HG03060 (cell line): ENCODE measurements at regions not wholly inside any gene's neighbourhood (a gene's known extent, or its start where the extent isn't known, plus 50 kb on each side); places are given as distances from the start of the nearest gene placed in this dataset.
"Not testable (repeated sequence)": the region's sequence is repeated elsewhere in the genome, so short reads cannot be mapped to it uniquely, and the experiment has no call there.

ENCODE experiments used
- ATAC-seq: cut with Tn5 transposase; IDR thresholded peaks from one replicate; pipeline ENCODE4 v1.9.1; 2021; ENCODE audit warnings: low read depth, moderate number of reproducible peaks; ENCODE audit not compliant: unreplicated experiment

DNA sequence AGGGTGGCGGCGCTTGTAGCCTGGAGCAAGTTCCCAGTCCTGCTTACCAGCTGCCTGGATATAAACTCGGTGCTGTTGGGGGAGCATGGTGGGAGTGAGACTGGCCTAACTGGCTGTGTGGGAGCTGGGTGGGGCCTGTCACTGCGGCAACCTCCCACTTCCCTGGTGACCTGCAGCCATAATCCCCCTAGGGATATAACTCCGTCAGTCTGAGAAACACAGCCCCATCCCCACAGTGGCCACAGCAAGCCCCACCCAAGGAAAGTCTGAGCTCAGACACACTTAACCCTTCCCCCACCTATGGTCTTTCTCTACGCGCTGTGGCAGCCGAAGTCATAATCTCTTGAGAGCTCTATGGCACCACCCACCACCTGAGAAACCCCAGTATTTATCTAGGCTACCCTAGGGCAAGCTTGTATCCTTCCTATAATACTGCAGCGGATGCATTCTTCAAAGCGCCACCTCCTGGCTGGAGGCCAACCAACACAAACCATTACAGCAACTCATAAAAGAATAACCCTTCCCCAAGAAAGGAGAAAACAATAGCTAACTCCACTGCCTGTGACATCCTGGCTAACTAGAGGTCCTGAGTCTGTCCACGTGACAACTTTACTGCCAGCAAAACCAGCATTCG is 57.4 kb downstream of the ZNF648 start:
- no peak for ATAC-seq

GRCh38 chr1:182003025-182003725 is 58.3 kb downstream of the ZNF648 start:
- no peak for ATAC-seq

DNA sequence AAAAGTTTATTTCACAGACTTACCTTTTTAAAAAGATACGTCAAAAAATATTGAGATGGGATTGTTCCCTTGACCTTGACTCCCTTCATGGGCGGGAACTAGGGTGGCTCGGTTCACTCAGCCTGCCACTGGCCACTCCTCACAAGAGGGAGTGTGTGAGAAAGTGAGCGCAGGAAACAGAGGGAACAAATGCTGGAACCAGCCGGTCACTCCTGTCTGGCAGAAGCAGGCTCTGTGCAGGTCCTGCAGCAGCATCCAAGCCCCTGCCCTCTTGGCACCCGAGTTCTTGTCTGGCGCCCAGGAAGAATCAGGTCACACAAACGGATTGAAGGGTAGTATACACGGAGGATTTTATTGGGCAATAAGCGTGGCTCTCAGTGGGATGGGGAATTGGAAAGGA is 58.9 kb downstream of the ZNF648 start:
- no peak for ATAC-seq

- no peak for ATAC-seq
Observed at GRCh38 chr1:181998858-181999257, 62.7 kb downstream of the ZNF648 start.

DNA sequence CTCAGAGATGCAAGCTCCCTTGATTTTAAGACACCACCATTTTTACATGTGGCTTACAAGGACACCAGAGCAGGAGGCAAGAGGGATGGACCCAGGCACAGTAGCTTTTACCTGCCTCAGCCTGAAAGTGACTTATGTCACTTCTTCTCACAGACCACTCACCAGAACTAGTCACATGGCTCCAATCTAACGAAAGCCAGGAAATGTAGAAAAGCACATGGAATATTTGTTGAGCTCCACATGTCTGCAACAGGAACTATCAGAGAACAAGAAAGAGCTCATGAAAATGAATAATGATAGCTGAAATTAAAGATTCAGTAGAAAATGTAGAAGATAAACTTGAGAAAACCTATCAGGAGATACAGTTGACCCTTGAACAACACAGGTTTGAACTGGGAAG is 69.4 kb downstream of the ZNF648 start:
- no peak for ATAC-seq

- ATAC-seq: no peak
Observed at GRCh38 chr1:181990728-181991127, 70.8 kb downstream of the ZNF648 start.

GRCh38 chr1:181989261-181989920 is 72.1 kb downstream of the ZNF648 start:
- ATAC-seq: no peak

DNA sequence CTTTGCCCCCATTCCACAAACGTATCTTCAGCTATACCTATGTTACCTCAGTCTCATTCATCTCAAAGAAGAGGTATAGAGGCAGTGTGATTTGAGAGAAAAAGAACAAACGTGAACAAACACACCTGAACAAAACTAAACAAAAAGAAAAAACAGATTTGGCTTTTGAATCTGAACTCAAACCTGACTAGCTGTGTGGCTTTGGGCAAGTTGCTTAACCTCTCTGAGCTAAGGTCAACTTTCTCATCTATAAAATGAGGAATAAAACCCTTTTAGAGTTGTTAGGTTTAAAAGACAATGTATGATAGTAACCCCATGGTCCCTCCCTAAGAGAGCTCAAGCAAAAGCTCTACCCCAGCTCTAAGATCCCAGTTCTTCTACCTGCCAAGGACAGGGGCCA is 73.5 kb downstream of the ZNF648 start:
- ATAC-seq: no peak

DNA sequence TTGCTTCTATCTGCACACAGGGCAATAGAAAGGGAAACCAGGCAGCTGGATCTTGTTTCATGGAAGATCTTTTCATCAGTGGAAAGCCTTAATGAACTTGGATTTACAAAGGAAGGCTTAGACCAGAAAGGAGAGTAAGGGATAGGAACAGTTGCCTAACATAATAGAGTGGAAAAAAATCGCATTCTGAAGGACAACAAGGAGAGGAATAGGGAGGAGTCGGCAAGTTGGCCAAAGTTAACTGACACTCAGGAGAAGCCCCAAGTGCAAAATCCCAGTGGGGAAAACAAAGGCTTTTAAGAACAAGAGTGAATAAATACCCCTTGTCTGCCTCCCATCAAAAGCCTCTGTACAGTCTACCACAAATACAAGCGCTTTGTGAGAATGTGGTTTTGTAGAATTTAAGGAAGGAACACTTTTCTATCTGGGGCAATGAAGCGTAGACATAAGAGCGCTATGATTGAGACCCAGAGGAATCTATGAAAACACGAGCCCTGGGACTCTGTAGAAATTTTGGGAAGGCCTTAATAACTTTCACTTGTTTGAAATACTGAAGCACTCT is 74.1 kb downstream of the ZNF648 start:
- no peak for ATAC-seq

DNA sequence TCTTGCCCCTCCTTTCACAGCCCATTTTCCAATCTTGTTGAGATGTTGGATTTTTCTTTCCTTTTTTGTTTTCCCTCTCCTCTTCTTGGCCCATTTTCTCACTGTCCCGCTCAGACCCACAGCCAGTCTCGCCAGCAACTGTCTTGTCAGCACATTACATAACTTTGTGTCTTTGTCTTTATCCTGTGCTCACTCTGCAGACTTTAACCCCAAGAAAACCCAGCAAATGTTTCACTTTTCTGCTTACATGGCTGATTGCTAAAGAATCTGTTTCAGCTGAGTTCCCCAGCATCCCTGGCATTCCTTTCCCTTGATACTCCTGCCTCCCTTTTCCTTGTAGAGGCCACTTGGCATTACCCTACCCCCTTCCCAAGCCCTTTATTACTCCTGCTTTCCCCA is 74.6 kb downstream of the ZNF648 start:
- no peak for ATAC-seq

GRCh38 chr1:181985936-181986906 is 75.3 kb downstream of the ZNF648 start:
- no peak for ATAC-seq

- no peak for ATAC-seq
Observed at GRCh38 chr1:181985281-181985680, 76.2 kb downstream of the ZNF648 start.

- ATAC-seq: no peak
Observed at GRCh38 chr1:181984006-181984405, 77.5 kb downstream of the ZNF648 start.

GRCh38 chr1:181981821-181982220 is 79.7 kb downstream of the ZNF648 start:
- ATAC-seq: no peak

DNA sequence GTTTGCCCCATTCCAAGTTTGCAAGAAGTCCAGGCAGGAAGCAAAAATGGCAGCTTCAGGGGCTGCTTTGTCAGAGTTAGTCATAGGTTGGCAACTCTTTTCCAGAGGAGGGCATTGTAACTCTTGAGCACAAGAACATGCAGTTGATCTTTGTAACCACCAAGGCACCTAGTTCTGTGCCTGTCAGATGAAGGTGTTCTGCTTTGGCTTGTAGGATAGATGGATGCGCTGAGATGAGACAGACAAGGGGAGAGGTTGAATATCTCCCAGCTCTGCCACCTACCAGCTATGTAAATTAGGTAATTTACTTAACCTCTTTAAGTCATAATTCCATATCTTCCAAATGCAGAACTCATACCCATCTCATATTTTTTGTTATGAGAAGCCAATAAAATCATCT is 89.3 kb downstream of the ZNF648 start:
- no peak for ATAC-seq

DNA sequence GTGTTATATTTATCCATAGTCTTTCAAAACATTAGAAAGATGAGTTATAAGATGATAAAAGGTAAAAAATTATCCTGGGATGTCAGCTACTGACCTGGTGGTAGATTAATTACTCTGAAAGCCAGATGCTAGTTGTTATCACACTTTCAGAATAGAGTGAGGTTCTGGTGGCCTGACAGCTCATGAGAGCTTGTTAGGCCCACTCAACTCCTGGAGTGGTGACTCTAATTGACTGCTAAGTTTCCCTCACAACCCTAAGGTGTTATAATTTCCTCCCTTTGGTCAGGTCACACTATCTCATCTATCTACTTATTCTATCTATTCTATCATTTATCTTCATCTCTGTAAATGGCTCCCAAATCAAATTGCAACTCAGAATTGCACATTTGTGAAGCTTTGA is 90.1 kb downstream of the ZNF648 start:
- ATAC-seq: no peak

GRCh38 chr1:181969902-181970301 is 91.6 kb downstream of the ZNF648 start:
- no peak for ATAC-seq

- ATAC-seq: not testable (repeated sequence)
Observed at GRCh38 chr1:181954696-181955095, 106.8 kb downstream of the ZNF648 start.

DNA sequence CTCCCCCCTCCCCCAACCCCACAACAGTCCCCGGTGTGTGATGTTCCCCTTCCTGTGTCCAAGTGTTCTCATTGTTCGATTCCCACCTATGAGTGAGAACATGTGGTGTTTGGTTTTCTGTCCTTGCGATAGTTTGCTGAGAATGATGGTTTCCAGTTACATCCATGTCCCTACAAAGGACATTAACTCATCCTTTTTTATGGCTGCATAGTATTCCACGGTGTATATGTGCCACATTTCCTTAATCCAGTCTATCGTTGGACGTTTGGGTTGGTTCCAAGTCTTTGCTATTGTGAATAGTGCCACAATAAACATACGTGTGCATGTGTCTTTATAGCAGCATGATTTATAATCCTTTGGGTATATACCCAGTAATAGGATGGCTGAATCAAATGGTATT is 107.3 kb downstream of the ZNF648 start:
- not testable (repeated sequence) for ATAC-seq

DNA sequence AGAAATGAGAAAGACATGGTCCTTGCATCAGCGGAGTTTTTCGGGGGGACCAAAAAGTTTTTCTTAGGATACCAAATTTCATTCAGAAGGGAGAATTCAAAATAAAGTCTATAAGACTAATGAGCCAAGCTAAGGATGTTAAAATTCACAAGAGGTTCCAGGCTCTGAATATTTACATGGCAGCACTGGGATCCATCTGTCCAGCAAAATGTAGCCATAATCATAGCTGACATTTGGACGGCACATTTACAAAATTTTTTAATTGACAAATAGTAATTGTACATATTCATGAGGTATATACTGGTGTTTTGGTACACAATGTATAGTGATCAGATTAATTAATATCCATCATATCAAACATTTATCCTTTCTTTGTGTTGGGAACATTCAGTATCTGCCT is 107.9 kb downstream of the ZNF648 start:
- no peak for ATAC-seq
